ENCODE measurements at regions not wholly inside any gene's neighbourhood (a gene's known extent, or its start where the extent isn't known, plus 50 kb on each side); places are given as distances from the start of the nearest gene placed in this dataset.

DNA sequence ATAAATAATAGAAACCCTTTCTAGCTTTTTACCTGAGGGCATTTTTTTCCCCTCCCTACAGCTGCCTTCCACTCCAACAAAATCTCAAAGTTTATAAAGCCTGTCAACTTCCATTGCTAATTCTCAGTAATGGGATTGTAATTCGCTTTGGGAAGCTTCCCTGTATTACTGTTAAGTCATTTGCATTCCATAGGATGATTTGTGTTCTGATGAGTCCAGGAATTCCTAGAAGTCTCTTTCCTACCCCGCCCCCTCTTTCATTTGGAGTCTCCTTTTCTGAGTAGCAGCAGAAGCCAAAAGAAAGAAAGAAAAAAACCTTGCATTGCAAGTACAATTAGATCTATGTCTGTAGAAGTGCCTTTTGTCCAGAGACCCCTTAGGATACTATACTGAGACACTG lies 1033.3 kb downstream of the IGSF11 start:
- no peak for DNase-seq

DNA sequence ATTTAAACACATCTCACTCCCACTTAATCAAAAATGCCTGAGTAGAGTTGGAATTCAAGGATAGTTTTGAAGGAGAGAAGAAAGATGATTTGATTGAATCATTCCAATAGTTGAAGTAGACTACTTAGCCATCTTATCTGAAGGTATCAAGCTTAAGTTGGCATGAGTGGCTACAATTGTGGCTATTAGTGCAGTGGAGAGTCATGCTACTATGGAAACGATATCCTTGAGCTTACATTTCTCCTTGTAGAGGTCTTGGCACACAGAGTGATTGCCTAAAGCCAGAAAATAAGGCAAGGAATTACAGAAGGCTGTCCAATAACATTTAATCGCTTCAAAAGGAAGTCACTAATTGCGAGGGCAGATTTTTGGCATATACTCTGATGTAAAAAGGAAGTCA lies 1022.7 kb downstream of the IGSF11 start:
- no peak for DNase-seq

DNA sequence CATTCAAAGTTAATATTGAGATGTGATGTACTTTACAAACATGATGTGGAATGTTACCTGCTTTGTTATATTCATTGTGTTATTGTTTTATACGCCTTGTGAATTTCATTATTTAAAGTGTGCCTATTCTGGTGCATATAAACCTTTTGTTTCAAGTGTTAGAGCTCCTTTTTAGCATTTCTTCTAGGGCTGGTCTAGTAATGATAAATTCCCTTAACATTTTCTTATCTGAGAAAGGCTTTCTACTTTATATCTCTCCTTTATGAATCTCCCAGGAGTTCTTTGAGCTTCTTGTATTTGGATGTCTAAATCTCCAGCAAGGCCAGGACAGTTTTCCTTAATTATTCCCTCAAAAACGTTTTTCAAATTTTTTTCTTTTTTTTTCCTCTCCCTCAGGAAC lies 1005.6 kb downstream of the IGSF11 start:
- DNase-seq = no peak

DNA sequence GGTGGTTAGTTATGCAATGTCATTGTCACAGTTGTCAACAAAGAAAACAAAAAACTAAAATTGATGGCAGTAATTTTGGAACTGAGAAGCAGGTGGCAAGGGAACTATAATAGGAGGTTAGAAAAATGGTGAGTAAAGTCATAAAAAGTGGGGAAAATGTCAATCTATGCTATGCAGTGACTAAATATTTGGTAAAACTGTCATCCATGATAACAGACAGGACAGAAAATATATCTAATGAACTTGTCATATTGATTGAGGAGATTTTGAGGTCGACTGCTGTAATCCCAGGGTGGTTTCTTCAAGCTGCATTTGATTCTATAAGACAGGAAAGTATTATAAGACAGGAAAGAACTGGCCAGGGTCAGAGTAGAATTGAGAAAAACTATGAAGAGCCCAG lies 998.4 kb downstream of the IGSF11 start:
- DNase-seq = no peak

DNA sequence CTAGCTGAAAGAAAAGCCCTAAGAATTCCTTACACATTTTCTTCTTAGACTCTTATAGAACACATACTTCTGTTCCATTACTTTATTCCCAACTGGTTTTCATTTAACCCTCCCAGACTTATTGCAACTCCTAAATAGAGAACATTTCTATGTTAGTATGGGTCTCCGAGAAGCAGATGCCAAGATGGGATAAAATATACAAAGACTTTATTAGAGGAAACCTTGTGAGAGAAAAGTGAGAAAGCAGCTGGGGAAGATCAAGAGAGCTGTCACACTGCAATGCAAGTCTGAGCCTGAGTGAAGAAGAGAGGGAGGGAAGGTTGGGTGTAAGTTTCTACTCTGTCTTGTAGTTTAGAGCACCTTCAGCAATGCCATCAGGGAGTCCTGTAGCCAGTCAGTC lies 979.3 kb downstream of the IGSF11 start:
- no peak for DNase-seq

DNA sequence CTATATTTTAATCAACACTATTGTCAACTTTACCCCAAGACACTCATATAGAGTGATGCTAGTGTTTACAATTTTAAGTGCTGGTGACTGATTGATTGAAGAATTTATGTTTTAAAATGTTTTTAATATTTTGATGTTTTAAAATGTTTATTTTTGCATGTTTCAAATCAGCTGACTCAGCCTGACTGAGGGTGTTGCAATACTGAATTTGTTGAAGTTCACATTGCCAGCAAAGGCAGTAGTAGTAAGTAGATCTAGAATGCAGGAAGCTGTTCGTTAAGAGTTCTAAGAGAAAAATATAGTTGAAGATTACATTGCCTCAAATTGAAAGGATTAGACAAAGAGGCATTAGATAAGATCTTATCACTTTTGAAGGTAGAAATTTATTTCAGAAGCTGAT lies 977.6 kb downstream of the IGSF11 start:
- DNase-seq = no peak

DNA sequence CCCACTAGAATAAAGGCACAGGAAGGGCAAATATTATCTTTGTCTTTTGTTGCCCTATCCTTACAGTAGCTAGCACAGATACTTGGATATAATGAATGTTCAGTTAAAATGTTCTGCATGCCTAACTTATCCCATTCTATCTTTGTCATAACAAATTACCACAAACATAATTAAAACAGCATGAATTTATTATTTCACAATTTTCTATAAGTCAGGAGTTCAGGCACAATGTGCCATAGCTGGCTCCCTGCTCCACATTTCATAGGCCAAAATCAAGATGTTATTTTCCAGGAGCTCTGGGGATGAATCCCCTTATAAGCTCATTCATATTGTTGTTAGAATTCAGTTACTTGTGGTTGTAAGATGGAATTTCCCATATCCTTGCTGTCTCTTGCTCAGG lies 975.5 kb downstream of the IGSF11 start:
- no peak for DNase-seq

DNA sequence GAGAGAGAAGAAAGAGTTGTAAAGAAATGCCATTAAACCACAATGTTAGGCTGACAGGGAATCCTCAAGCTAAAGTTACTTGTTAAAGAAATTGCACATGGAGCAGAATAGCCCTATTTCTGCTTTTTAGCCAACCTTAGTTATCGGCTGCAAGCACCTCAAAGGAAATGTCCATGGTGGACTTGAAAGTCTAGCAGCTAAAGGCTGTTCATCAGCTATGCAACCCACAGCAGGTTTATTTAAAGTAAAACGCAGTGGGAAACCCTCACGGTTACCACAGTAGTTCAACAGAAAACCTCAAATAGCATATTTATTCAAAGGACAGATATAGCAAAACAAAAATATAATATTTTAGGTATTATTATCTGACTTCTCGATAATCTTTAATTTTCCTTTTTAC lies 967.2 kb downstream of the IGSF11 start:
- DNase-seq = no peak

DNA sequence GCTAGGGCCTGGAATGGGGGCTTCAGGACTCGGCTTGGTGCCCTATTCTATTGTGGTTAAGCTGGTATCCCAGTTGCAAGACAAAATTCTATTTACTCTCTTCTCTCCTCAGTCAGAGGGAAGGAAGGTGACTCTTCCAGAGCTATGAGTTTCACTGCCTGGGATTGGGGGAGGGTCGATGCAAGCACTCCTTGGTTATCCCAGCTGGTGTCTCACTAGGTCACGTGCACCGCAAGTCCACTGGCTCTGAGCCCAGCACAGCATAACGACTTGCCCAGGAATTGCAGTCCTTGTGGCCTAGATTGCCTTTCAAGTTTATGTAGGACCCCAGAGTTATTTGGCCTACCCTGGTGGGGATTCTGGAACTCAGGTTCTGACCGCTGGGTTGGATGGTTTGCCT lies 958.8 kb downstream of the IGSF11 start:
- DNase-seq = no peak

DNA sequence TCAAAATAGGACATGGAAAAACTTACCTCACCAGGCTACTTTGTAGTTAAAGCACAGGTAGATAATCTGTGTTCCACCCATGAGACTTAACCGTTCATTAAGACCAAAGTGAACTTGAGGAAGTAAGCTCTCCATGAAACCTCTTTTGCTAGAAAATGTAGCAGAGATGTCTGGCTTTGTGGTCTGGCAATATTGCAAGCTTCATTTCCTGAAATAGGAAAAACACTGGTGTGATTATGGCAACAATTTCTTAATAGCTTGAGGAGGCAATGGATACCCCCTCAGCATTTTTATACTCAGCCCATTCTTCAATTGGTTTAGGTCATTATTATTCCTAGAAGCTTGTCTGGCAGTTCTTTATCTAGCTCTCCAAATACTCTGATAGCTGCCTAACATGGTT lies 957.3 kb downstream of the IGSF11 start:
- no peak for DNase-seq

DNA sequence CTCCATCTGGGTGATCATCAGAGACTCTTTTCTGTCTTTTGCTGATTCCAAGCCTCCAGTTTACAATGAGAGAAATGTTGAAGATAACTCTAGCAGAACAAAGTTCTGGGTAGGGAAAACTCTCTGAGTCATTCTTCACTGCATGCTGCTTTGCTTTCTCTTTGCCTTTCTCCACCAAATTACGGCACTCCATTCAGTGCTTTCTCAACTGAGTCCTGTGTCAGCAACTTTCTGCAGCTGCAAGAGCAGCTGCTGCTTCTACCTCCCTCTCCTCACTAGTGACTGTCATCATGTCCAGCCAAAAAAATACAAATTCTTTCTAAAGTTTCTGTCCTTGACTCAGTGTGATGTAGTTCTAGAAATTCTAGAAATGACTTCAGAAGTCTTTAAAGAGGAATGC lies 953.8 kb downstream of the IGSF11 start:
- DNase-seq = no peak

DNA sequence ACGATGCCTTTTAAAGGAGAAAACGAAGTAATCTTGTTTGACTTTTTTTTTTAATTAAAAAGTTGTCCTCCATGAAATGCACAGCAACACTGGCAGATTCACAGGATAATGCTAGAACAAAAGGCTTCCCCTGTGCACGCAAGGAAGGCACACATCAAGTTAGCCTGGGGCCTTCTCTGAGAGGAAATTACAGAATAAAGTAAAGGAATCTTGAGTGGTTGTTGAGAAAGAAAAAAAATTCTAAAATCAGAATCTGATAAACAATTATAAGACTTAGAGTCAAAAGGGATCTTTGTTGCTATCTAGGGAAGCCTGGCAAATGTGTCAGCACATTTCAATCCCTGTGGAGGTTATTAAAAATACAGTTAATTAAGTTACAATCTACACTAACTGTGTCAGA lies 946.0 kb downstream of the IGSF11 start:
- DNase-seq = no peak

DNA sequence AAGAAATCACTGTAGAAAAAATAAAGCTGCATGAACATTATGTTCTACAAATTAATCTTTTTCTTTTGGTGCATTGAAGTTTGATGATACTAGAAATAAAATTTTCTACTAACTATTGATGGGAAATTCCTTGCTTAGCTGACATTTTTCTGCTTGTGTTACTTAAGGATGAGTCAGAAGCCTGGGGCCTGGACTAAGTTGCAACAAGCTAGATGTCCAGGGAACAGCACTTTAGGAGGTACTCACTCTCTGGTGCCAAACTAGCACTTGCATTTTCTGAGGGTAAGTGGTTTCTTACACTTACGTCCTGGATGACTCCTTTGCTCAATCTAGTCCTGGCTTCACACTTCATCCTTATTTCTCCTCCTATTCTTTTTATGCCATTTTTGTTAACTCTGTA lies 945.1 kb downstream of the IGSF11 start:
- DNase-seq = no peak

DNA sequence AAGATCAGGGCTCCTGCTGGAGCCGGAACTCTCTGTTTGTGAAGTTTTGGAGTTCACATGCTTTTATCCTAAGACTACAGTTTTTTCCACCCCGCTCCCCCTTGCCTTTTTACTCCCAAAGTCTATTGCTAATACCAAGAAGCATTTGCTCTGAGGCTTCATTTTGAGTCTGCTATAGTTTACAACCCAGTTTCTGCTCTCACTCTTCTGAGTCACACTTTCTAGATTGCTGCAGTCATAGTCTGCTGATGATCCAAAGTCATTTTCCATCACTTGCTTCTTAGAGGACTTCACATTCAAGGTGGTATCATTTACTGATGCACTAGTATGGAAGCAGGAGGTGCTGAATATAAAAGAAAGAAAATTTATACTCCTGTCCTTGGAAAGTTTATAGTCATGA lies 937.4 kb downstream of the IGSF11 start:
- no peak for DNase-seq

DNA sequence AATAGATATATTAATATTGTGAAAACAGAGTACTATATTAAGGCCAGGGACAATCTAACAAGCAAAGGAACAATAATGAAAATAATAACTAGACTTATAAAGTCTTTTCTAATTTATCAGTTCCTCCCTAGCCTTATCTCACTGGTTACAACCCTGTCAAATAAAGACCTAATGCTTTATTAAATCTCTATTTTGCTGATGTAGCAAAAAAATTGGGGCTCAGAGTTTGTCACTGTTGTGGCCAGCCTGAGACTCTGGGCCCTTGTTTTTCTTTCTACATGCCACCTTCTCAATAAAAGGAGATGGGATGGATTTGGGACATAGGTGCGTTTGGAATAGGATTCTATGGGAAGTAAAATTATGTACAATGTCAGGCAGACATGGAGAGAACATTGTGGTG lies 937.0 kb downstream of the IGSF11 start:
- DNase-seq = no peak

DNA sequence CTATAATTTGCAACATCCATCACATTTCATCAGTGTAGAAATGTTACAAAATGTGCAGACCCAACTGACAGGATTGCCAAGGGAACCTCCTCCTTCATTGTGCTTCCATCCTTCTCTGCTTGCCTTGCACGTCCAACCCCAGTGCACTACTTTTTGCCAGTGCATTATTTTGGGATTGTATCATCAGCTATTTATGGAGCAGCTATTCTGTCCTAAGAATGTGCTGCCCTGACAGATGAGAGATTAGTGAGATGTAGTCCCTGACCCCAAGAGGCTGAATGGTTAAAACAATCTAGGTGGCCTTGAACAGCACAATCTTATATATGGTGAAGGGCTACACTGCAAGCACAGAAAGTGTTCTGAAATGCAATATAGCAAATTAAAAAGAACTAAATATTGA lies 935.8 kb downstream of the IGSF11 start:
- no peak for DNase-seq

DNA sequence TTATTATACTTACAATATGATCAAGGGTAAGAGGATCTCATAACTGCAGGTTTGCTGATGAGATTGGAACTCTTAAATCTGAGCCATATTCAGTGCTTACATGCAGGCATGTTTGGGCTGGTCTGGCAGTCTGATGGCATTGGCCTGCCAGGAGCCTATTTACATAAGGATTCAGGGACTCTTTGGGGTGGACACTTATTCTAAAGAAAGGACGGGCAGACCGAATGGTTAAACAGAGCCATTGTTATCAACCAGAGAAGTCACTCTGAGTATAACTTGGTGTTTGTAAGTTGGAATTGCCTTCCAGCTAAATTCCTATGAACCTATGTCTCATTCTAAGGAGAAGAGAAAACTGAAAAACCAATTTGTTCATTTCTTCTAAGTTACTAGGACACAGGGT lies 932.8 kb downstream of the IGSF11 start:
- no peak for DNase-seq

DNA sequence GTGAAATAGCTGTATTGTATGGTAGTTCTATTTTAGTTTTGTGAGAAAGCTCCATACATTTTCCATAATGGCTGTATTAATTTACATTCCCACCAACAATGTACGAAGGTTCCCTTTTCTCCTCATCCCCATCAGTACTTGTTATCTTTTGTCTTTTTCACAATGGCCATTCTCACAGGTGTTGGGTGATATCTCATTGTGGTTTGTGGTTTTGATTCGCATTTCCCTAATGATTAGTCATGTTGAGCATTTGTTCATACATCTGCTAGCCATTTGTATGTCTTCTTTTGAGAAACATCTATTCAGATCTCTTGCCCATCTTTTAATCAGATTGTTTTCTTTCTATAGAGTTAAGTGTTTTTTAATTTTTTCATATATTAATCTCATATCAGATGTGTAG lies 931.9 kb downstream of the IGSF11 start:
- no peak for DNase-seq

DNA sequence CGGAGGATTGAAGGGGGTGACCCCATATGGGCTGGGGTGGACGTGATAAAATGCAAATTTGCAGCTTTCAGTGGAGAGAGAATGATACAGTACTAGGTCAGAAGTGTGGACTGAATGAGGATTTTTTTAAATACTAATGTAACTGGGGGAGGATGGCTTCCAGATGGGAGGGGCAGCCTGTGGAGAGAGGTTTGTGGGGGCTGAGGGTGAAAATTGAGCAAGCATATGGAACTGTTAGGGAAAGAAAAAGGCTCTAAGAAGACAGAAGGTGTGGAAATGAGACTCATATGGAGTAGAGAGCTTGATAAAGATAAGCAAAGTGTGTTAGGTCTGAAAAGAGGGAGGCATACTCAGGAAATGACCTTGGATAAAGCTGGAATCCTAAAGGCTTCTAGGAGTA lies 926.4 kb downstream of the IGSF11 start:
- no peak for DNase-seq

DNA sequence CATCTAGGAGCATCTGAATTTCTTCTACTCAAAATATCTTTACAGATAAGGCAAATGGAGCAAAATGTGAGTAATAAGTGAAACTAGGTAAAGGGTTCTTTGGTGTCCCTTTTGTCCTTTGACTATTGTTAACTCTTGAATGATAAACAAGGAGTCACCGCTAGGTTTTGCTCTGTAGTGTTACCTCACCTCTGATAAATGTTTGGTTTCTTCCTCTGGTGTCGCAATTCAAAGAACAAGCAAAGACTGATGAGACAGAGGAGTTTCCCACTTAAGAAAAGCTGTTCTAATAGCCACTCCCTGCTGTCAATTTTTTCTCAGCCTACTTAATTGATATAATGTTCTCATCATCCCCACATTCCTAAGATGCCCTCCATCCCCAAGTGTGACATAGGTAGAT lies 925.9 kb downstream of the IGSF11 start:
- DNase-seq = no peak

DNA sequence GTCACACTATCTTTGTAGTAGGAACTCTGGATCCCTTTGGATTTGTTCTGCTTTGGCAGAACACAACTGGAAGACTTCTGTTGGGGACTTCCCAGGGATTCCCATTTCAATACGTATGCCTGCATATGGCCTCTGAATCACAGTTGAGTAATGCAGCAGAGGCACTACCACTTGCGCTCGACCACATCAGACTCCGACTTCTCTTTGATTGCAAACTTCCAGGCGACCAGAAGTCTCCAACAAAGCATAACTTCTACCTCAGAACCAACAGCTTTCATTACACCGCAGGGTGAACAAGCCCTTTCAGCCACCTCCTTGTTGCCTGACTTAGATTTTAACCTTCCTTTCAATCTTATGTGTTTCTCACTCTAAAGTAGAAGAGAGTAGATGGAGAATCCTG lies 924.4 kb downstream of the IGSF11 start:
- no peak for DNase-seq

DNA sequence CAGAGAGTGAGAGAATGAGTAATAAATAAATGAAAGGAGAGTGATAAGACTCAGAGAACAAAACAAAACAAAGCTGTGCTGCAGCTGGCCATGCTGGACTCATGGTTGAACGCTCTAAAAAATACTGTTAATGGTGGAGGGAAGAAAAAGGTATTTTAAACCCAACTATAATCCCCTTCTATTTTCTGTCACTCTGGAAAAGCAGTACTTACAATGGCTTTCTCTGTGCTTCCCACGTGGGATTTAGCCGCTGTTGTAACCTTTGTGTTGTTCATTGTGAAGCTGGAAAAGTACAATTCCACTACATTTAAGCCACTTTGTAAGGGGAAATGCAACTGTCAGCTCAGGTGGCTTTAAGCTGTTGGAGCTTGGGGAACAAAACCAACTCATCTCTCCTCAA lies 917.7 kb downstream of the IGSF11 start:
- DNase-seq = no peak

DNA sequence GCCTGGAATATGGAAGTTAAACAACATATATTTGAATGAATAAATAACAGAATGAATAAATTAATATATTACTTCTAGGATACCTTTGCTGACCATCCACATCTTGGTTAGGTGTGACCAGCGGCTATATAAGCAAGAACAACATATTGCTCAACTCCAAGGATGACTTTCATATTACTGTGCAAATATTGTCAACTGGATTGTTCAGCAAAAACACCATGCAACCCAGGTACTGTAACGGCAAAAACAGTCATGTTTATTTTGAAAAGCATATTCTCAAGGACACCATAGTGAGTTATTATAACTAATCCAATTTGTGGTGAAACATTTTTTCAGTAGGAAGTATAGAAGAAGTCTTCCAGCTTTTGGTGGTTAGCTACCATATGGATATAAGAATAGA lies 907.9 kb downstream of the IGSF11 start:
- DNase-seq = no peak

DNA sequence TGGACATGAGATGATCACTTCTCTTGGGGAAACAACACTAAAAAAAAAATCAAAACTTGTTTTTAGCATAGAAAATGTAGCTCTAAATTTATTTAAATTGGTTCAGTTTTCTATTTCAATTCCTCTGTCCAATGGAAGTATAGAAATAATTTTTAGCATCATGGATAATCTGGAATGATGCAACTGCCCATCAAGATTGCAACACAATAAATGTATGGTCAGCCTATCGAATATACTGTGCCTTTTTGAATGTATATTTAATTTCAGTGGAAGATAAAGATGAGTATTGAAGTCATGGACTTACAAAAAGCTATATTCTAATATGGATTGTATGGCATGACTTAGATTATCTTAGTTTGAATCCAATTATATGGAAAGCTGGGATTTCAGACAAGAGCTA lies 906.7 kb downstream of the IGSF11 start:
- DNase-seq = no peak

DNA sequence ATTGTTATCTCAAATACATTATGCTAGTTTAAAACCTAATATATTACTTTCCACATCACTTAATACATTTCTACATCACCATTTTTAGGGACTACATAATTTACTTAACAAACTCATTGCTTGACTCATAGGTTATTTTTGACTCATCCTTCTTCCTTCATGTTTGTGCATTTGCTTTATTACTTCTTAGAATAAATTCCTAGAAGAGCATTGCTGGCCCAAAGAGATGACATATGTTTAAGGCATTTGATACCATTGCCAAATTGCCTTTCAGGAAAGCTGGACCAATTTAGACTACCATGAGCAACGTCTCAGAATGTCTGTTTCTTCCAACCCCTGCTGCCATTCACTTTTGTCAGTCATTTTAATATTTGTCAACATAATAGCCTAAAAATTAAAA lies 905.8 kb downstream of the IGSF11 start:
- no peak for DNase-seq

DNA sequence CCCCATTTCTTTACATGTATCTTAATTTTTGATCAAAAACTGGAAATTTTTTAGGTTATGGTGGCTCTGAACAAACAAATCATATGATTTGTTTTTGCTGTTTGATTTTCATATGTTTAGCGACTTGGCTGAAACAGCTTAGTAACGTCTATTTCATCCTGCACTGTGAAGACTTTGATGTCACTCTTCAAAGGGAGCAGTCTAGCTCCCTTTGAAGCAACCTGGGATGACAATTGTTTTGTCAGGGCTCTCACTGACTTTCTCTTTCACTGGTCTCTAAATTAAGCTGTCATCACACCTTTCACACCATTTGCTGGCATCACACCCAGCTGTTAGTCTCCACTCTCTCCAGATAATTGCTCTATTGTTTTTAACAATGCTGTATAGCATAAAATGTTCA lies 896.9 kb downstream of the IGSF11 start:
- DNase-seq = no peak

DNA sequence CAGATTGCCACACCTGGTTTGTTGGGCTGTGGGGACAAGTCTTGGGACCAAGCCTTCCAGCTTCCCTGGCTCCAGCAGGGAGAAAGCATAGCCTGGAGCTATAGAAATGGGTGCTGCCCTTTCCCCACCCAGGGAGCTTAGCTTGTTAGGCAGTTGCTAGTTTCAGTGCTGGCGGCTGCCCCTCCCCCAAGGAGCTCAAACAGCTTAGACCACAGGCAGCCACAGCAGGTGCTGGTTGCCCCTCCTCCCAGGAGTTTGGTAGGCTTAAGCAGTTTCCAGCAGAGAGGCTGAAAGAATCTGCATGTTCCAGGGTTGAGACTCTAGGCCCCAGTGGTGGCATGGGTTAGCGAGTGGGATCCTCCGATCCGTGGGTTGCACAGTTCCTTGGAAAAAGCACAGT lies 889.7 kb downstream of the IGSF11 start:
- no peak for DNase-seq

Measured in NCI-H2029 (cell line).